Astrocyte of the spinal cord (primary cell): ENCODE measurements at regions not wholly inside any gene's neighbourhood (a gene's known extent, or its start where the extent isn't known, plus 50 kb on each side); places are given as distances from the start of the nearest gene placed in this dataset.

ENCODE experiments used
- DNase-seq: peaks from one replicate; pipeline ENCODE4 v3.0.0; 2011; ENCODE audit warnings: low read depth, low spot score
- H3K4me3 ChIP-seq: 2 replicates; pipeline ENCODE4 v1.5.1; 2011; ENCODE audit warnings: low read depth, mild to moderate bottlenecking, low read length, moderate library complexity
- in situ Hi-C: cut with HindIII; loops from 2 replicates; pipeline ENCODE4 v1.10.0; 2017; ENCODE audit warnings: low sequenced_read_pairs
- TF ChIP-seq, protein P1 (sequence below): IDR thresholded peaks from 2 replicates; pipeline ENCODE4 v1.5.1; 2012; ENCODE audit warnings: low read depth, mild to moderate bottlenecking, low read length, inconsistent platforms

DNA sequence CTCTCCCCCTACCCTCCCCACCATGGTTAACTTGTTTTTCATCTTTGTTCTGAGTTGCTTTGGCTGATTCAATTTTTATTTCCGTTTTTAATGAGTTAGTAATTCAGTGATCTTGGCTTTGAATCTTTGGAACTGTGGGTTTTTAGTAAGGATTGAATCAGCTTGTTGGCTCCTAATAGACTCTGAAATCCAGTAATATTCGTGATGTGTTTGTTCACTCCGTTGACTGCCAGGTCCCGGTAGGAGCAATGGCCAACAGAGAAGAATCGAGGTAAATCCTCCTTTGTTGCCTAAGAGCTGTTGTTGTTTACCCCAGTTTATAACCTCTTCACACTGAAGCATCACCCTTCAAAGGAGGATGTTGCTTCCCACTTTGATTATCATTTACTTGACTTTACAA lies 92.7 kb downstream of the PCSK1 start:
- TF ChIP-seq, protein P1, sequence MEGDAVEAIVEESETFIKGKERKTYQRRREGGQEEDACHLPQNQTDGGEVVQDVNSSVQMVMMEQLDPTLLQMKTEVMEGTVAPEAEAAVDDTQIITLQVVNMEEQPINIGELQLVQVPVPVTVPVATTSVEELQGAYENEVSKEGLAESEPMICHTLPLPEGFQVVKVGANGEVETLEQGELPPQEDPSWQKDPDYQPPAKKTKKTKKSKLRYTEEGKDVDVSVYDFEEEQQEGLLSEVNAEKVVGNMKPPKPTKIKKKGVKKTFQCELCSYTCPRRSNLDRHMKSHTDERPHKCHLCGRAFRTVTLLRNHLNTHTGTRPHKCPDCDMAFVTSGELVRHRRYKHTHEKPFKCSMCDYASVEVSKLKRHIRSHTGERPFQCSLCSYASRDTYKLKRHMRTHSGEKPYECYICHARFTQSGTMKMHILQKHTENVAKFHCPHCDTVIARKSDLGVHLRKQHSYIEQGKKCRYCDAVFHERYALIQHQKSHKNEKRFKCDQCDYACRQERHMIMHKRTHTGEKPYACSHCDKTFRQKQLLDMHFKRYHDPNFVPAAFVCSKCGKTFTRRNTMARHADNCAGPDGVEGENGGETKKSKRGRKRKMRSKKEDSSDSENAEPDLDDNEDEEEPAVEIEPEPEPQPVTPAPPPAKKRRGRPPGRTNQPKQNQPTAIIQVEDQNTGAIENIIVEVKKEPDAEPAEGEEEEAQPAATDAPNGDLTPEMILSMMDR = no peak
- in situ Hi-C loops = loop anchor here (25.0 kb wide), 2 partner anchors 378 to 678 kb away; partner anchors contain the start of gene ELL2
- DNase-seq = no peak
- H3K4me3 ChIP-seq = no peak overlapping the region

GRCh38 chr5:96339862-96340261 lies 93.2 kb downstream of the PCSK1 start:
- DNase-seq = no peak
- TF ChIP-seq, protein P1 = no peak
- in situ Hi-C loops = loop anchor here (25.0 kb wide), 2 partner anchors 378 to 678 kb away; partner anchors contain the start of gene ELL2
- no peak overlapping the region for H3K4me3 ChIP-seq

GRCh38 chr5:96338624-96339415 lies 94.2 kb downstream of the PCSK1 start:
- no peak for DNase-seq
- in situ Hi-C loops = loop anchor here (25.0 kb wide), 2 partner anchors 377 to 677 kb away; partner anchors contain the start of gene ELL2
- TF ChIP-seq, protein P1 = no peak
- H3K4me3 ChIP-seq = no peak overlapping the region

DNA sequence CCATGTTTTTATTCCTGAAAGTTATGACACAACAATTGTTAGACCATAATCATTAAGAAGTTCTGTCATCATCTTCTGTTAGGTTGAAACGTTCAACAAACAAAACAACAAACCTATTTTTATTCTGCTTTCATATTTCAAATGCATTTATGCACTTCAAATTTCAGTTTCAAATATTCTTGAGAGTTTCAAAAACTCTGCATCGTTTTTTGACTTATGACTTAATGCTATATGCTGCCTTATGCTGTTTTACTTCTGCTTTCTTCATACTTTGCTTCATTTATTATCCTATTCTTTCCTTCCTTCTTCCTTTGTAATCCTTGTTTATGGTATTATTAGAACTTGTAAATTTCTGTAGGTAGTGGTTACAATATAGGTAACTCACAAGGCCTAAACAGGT lies 95.0 kb downstream of the PCSK1 start:
- DNase-seq = no peak
- H3K4me3 ChIP-seq = no peak overlapping the region
- TF ChIP-seq, protein P1 = no peak
- in situ Hi-C loops = loop anchor here (25.0 kb wide), 2 partner anchors 376 to 676 kb away; partner anchors contain the start of gene ELL2

DNA sequence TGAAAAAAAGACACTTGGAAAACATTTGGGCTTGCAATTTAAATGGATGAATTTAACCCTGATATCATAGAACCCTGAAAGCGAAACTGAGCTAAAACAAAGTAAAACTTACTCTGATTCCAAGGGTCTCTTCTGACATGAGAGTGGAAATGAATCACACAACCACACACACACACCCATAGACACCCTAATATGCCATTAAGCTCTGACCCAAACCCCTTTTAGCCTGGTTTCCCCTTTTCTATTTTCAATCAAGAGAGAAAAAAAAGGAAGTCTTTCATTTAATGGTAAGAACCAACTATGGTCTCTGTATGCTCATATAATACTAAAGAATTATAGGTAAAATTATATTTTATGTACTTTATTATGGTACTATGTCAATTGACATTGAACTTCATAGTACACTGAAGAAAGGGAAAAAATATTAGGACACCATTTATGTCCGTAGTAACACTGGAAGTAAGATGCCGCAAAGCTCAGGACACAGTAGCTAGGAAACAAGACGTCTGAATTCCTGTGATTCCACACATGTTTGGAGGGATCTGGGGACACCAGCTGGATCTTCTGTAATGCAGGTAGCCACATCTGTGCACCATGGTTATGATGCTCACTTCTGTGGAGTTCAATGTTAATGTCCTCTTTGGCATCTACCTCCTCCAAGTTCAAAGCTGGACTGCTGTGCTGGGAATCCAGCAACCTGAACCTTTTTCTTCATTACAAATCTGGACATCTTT lies 95.8 kb downstream of the PCSK1 start:
- no peak for DNase-seq
- TF ChIP-seq, protein P1 = no peak
- in situ Hi-C loops = loop anchor here (25.0 kb wide), 2 partner anchors 375 to 675 kb away; partner anchors contain the start of gene ELL2
- H3K4me3 ChIP-seq = no peak overlapping the region

- no peak overlapping the region for H3K4me3 ChIP-seq
- DNase-seq = peak; percentile 93
- in situ Hi-C loops = loop anchor here (25.0 kb wide), 2 partner anchors 374 to 674 kb away; partner anchors contain the start of gene ELL2
- TF ChIP-seq, protein P1 = peak; percentile 89
Measured at GRCh38 chr5:96336351-96336985, 96.6 kb downstream of the PCSK1 start.
